Left lobe of liver (tissue), 2 donors: ENCODE measurements at regions not wholly inside any gene's neighbourhood (a gene's known extent, or its start where the extent isn't known, plus 50 kb on each side); places are given as distances from the start of the nearest gene placed in this dataset.
A peak's percentile ranks its signal among the peaks of the same experiment; 100 is the strongest.

Experiments
- ATAC-seq: fragments of 200-7000 bp; cut with Tn5 transposase; one replicate; pipeline ENCODE4 v1.9.1; 2020; ENCODE audit warnings: mild to moderate bottlenecking, moderate library complexity
- DNase-seq: peaks from one replicate; pipeline ENCODE4 v3.0.0-alpha.2; 2020; ENCODE audit warnings: low spot score
- donor health status: DM: no; HTN: no; CAD: no; lungs with moderate emphysema.
- donor health status: DM: no; HTN: yes; CAD: no.

DNA sequence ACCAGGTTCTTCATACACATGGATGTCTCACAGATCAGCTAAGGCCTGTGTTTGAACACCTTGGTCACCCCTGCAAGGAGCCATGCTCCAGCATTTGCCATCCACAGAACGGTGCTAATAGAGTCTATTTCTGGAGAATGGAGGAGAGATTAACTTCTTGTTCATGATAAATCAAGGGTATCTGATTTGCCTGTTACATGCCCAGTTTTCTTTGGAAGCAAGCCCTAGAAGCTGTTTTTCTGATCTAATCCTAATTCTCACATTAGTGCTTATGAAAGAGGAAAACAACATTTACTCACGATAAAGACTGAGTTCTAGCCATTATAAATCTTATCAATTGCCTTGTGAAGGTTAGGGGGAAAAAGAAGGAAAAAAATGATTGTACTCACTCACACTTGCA, 119.6 kb upstream of the DTNA start:
- ATAC-seq: no peak
- no peak for DNase-seq

DNA sequence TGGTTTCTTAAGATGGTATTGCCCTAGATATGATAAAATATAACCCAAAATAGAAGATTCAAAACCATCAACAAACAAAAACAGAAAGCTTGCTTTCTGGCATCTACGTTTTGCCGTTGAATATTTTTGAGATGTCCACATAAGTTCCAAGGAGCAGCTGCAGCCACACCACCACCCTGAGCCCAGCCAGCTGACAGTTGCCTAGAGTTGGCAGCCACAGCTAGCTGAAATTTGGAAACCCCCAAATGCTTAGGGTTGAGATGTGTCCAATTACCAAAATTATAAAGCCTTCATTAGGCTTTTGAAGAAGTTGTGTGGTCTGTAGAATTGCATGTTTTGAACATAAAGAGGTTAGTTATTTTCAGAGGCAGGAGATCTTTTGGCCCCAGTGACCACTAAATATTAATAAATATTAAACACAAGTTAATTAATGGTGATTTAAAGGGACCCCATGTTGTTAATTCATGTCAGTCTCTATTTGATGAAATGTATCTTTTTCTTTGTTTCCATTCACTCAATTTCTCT, 118.1 kb upstream of the DTNA start:
- no peak for DNase-seq

DNA sequence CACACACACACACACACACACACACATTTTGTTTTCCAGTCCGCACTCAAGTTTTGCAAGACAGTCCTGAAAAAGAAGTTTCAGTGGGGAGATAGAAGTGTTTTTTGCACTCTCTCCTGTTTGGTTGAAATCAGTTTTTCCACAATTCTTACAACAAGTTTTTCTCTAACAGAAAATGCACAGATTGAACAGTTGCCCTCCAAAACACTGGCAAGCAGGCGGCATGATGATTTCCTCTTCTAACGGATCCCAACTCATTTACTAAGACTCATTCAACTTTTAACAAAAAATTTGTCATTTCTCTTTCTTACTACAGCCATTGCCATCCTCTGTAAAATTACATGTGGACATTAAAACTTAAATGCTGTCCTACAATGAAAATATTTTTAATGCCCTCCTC, 117.6 kb upstream of the DTNA start:
- DNase-seq (no peak), ATAC-seq (no peak)

More for the DNA sequence above, 118.1 kb upstream of the DTNA start:
- no peak for ATAC-seq

- ATAC-seq: peak; percentile 95
Measured at GRCh38 chr18:34592961-34593382, 117.1 kb upstream of the DTNA start.

DNA sequence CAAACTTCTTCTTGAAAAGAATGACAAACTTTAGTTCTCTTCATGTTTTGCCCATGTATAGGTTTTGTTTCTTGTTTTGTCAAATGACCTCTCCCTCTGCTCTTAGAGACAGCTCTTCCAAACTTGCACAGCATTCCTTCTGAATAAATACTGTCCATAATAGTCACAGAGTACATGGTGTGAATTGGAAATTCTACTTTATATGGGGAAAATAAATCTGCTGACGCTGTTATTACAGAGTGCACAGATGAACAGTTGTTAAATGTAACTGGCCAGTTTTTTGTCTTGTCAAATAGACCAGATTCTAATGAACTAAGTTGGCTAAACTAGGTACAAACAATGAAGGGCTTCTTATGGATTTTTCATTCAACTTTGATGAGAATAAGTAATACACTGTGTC, 115.8 kb upstream of the DTNA start:
- DNase-seq (no peak), ATAC-seq (no peak)

More at GRCh38 chr18:34592961-34593382, 117.1 kb upstream of the DTNA start:
- DNase-seq: peak; percentile 48

GRCh38 chr18:34595690-34596089, 114.4 kb upstream of the DTNA start:
- no peak for ATAC-seq
- no peak for DNase-seq

DNA sequence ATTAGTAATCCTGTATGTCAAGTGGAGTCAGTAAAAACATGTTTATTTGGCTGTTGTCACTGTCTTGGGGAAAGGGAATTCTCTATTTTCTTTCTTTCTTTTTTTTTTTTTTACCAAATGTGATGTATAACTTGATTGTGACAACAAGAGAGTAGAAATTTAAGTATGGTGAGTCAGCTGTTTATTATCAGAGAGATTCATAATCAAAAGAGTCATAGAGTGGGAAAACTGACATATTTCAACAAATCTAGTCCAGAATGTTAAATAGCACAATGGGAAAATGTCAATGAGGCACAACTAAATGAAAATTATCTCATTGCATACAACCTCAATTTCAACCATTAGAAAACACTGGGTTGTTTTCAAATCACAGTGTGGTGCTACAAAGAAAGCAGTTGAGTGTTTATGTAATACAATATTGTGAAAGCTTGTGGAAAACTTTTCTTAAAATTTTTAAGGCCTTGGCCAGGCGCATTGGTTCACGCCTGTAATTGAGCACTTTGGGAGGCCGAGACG, 111.9 kb upstream of the DTNA start:
- no peak for ATAC-seq
- DNase-seq: no peak

DNA sequence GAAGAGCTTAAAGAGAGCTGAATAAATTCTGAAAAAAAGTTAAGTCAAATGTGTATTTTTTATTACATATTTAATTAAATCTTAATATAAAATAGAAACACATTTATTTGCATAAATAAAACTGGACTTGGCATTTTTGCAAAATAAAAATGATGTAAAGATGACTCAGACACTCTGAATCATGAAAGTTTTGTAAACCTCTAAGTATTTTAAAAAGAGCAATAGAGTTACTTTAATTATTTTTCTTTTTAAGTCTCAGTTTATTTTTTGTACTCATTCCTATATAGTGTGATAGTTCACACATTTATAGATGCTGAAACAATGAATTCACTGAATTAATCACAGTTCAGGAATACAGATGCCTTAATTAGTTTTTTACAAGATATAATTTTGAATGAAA, 109.9 kb upstream of the DTNA start:
- ATAC-seq: no peak
- DNase-seq: no peak

GRCh38 chr18:34600874-34601656, 109.0 kb upstream of the DTNA start:
- no peak for DNase-seq
- no peak for ATAC-seq

- no peak for ATAC-seq
- no peak for DNase-seq
Measured at GRCh38 chr18:34604591-34604990, 105.5 kb upstream of the DTNA start.

GRCh38 chr18:34606851-34607250, 103.2 kb upstream of the DTNA start:
- ATAC-seq (no peak), DNase-seq (no peak)

DNA sequence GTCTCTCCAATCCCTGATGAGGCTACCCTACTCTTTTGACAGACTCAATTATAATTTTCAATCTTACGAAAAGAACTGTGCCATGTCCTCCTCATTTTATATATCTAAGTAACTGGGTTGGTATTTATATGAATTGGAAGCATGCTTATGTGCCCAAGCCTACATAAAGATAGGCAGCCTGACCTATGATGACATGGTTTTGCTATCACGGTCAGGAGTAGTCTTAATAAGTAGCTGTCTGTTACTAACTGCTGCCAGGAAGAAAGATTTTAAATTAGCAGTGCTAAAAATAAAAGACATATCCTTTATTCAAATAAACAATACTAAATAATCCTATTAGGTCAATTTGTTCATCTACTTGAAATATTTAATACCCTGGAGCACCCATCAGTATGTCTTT, 102.0 kb upstream of the DTNA start:
- no peak for ATAC-seq
- no peak for DNase-seq

GRCh38 chr18:34609986-34610648, 100.0 kb upstream of the DTNA start:
- no peak for DNase-seq
- no peak for ATAC-seq

GRCh38 chr18:34611904-34612303, 98.2 kb upstream of the DTNA start:
- ATAC-seq: no peak
- DNase-seq: no peak

DNA sequence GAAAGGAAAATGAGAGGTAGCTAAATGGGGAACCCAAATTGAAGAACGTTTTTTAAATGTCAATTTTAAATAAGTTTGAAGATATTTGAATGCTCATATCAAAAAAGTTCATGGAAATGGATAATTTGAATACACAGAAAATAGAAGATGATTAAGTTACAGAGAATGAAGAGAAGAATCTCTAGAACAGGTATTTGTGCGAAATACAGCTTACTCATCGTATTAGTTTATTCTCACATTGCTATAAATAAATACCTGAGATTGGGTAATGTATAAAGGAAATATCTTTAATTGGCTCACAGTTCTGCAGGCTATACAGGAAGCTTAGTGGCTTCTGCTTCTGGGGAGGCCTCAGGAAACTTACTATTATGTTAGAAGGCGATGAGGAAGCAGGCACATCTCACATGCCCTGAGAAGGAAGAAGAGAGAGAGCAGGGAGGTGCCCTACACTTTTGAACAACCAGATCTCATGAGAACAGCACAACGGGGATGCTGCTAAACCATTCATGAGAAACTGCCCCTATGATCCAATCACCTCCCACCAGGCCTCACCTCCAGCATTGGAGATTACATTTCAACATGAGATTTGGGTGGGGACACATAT, 89.7 kb upstream of the DTNA start:
- ATAC-seq: no peak
- DNase-seq: no peak

DNA sequence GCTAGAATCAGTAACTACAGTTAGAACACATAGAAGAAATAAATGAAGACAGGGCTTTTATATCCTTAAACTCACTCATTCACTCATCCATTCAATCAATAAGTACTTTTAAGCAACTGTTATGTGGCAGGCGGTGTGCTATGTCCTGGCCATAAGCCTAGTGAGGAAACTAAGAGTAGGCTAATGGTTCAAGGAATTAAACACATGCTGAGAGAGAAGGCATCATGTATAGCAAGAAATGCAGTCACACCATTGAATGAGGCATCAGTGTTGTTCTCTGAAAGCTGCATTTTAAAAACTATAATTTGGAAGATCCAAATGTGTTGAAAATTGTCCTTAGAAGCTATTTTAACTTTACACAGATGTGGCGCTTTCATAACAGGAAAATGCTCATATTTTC, 86.5 kb upstream of the DTNA start:
- no peak for ATAC-seq
- no peak for DNase-seq

DNA sequence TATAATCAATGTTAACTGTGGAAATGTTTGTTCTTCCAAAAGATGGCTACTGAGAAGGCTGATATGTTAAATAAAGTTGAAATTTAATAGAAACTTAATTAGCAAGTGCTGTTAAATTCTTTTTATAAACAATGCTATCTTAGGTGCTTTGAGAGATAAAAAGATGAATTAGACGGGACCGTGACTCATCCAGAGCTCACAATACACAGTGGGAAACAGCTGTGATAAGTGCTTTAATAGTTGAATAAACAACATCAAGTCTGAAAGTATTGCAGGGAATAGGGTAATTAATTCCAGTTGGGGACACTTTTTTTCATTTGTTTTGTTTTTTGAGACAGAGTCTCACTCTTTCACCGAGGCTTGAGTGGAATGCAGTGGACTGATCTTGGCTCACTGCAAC, 85.5 kb upstream of the DTNA start:
- ATAC-seq: no peak
- DNase-seq: no peak

DNA sequence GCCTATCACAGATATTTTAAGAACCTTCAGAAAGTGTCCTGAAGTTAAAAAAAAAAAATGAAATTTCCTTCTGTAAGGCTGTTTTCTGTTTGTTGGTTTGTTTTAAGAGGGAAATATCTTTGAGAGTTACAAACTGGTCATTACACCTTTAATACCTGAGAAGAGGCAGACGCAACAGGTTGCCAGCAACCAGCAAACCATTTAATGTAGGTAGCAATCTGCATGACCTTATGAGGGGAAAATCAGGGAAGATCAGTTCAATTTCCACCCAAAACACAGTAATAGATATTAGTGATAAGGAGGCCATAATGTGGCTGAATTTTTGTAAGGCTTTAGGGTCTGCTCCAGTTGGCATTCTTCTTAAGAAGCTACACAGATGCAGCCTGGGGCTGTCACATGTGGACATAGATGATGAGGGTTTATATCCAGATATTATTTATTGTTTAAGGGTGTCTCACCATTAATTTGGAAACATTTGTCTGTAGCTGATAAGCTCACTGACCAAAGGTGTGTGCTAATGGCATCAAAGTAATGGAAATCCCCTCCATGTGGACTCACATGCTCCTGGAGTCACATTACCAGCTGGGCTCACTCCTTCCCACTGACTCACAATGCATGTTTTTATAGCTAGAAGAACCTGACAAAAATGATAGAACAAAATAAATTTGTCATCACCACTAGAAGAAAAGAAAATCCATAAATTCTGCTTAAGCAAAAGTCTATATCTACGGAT, 83.5 kb upstream of the DTNA start:
- DNase-seq (no peak), ATAC-seq (no peak)

DNA sequence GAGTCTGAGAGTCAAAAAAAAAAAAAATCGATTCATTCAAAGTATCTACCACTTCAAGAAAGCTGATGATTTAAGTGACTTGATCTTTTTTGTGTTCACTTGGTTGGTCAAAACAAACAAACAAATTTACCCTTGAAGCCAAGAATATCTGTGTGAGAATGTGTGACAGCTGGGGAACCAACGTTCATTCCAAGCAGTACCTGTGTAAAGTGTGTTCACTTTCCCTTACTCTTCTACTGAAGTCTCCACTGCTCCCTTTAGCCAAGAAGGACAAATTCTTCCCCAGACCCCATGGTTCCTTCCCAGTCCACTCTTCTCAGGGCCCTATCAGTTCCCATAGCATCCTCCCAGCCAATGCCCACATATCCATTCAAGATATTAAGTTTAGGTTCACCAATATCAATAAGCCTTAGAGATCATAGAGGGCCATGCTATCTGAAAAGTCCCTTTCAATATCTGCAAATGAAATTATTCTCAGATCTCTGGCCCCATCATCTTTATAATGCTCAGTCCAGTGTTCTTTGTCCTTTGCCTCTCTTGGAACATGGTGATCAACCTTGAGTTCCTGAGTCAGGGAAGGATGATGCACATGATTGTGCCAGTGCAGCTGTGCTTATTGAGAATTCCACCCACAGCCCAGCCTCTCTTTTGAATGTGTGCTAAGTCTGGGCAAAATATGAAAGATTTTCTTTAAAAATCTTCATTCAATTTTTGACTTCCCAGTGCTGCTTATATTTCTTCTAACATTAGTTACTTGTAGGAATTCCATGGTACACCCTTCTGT, 82.8 kb upstream of the DTNA start:
- ATAC-seq: no peak
- no peak for DNase-seq
